ENCODE measurements at regions not wholly inside any gene's neighbourhood (a gene's known extent, or its start where the extent isn't known, plus 50 kb on each side); places are given as distances from the start of the nearest gene placed in this dataset.

DNA sequence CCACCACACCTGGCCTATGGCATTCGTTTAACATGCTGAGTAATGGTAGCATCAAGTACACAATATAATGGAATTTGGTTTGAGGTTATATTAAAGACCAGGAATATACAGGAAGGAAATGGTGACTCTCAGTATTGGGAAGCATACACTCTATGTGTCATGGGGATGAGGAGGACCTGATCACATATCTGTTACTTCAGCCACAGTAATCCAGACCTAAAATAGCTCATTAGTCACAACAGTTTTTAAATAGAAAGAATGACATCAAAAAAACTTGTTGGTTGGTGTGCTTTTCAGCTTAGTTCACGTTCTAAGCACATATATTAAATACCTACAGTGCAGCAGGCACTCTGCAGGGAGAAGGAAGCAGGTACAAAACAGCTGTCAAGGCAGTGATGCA, 52.5 kb upstream of the ATP2C1 start:
- DNase-seq (ENCODE audit: low spot score): no peak

DNA sequence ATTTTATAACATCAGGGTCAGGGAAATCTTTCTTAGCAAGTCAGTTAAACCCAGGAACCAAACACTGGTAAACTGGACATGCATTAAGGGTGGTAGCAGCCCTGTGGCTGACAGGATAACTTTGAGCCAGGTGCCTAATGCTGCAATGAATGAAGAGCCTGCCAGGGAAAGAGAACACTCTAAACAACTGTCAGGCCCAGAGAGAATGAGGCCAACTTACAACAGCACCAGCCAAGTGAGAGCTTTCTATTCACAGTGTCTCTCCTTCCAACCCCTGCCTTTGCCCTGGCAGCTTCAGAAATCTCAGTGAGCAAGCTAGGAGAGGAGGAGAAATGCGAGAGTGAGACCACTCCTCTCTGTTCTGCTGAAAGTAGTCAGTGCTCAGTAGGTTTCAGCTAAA, 50.4 kb upstream of the ATP2C1 start:
- DNase-seq (ENCODE audit: low spot score): peak; percentile 18
